Tibial nerve (tissue), 3 donors: ENCODE measurements at regions not wholly inside any gene's neighbourhood (a gene's known extent, or its start where the extent isn't known, plus 50 kb on each side); places are given as distances from the start of the nearest gene placed in this dataset.

Experiments
- POLR2A ChIP-seq, 2 donors: fragments of 450-650 bp; IDR thresholded peaks; one replicate each; pipeline ENCODE4 v1.6.1; 2017; ENCODE audit warnings: antibody characterized with exemption in 2 of 2, mild to moderate bottlenecking in 2 of 2, moderate library complexity in 2 of 2
- TF ChIP-seq, protein P1 (sequence below), 5 experiments: fragments of 200-600 bp in 3 of 5; fragments of 450-650 bp in 2 of 5; sonication (generic) in 3 of 5; IDR thresholded peaks; one replicate each; pipeline ENCODE4 v1.5.1; 2016 to 2019; ENCODE audit warnings: antibody characterized with exemption in 5 of 5, mild to moderate bottlenecking in 3 of 5, moderate library complexity in 2 of 5

DNA sequence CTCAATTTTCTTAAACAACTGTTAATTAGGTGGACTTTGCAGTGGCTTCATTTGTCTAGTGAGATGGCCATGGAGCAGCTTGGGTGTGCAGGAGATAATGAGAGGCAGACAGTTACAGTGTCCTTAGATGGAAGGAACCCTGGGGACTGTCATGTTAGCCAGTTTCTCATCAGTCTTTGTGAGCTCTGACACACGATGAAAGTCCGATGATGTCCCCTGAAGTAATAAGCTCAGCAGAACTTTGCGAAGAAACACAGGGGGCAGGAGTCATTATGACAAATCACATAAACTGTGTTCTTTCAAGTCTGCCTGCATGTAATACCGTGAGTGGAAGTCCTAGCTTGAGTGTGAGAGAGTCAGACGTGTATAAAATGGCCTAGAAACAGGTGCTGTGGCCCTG lies 201.8 kb downstream of the DRD1 start:
- TF ChIP-seq POLR2A (IDR thresholded peaks at IDR 0.05): no peak
- TF ChIP-seq, protein P1, sequence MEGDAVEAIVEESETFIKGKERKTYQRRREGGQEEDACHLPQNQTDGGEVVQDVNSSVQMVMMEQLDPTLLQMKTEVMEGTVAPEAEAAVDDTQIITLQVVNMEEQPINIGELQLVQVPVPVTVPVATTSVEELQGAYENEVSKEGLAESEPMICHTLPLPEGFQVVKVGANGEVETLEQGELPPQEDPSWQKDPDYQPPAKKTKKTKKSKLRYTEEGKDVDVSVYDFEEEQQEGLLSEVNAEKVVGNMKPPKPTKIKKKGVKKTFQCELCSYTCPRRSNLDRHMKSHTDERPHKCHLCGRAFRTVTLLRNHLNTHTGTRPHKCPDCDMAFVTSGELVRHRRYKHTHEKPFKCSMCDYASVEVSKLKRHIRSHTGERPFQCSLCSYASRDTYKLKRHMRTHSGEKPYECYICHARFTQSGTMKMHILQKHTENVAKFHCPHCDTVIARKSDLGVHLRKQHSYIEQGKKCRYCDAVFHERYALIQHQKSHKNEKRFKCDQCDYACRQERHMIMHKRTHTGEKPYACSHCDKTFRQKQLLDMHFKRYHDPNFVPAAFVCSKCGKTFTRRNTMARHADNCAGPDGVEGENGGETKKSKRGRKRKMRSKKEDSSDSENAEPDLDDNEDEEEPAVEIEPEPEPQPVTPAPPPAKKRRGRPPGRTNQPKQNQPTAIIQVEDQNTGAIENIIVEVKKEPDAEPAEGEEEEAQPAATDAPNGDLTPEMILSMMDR (IDR thresholded peaks at IDR 0.05): no peak
